ENCODE measurements at regions not wholly inside any gene's neighbourhood (a gene's known extent, or its start where the extent isn't known, plus 50 kb on each side); places are given as distances from the start of the nearest gene placed in this dataset.

DNA sequence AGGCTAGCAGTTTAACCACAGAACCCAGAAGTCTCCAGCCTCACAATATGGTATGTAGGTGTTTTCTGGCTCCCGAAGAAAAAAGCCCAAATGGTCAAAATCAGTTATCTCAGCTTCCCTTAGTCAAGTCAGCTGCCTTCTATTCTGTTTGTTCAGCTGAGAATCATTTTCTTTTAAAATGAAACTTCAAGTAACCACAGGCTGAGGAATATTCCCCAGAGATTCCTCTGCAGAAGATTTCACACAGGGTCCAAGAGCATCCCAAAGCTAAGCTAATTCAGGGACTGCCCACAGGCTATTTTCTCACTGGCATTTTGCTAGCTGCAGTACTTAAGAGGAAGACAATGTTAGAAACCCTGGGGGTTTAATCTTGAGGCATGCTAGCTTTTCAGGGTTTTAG, 977.0 kb upstream of the CHORDC1 start:
- Histone ChIP-seq H3K27me3 (ENCODE audit: control insufficient read depth in 1 of 2, insufficient read depth in 2 of 2, low read length in 2 of 2) (no peaks in the 10 kb centered on the region), H3K9ac (ENCODE audit: low read depth in 1 of 2, low read length in 2 of 2) (no peak overlapping the region), H3K4me3 (ENCODE audit: low read depth in 1 of 2, low read length in 2 of 2) (no peak overlapping the region), H3K4me1 (ENCODE audit: control insufficient read depth in 1 of 2, insufficient read depth in 2 of 2, low read length in 2 of 2) (no peaks in the 10 kb centered on the region), H3K36me3 (ENCODE audit: control insufficient read depth in 1 of 2, insufficient read depth in 2 of 2, low read length in 2 of 2) (no peaks in the 10 kb centered on the region), H3K9me3 (ENCODE audit: control insufficient read depth in 1 of 2, low read length in 2 of 2) (no peaks in the 10 kb centered on the region), H3K27ac (ENCODE audit: low read depth, low read length) (no peak overlapping the region)

DNA sequence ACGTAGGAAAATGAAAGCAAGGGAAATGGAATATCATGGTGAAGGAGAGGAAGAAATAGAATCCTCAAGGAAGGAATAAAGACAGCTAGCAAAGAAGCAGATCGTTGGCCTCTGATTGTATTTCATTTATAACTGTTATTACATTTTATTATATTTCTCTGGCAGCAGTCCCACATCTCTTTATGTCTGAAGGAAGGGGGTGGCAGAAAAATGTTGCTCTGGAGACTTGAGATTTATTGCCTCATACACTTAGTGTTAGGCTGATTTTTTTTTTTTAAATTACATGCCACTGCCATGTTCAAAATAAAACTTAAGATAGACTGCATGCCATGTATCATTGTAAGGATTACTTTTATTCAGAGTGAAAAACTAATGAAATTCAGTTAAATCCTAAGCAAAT, 971.7 kb upstream of the CHORDC1 start:
- H3K9me3 ChIP-seq (ENCODE audit: control insufficient read depth in 1 of 2, low read length in 2 of 2) = no peaks in the 10 kb centered on the region
- no peaks in the 10 kb centered on the region for H3K4me1 ChIP-seq (ENCODE audit: control insufficient read depth in 1 of 2, insufficient read depth in 2 of 2, low read length in 2 of 2)
- no peak overlapping the region for H3K9ac ChIP-seq (ENCODE audit: low read depth in 1 of 2, low read length in 2 of 2)
- H3K27me3 ChIP-seq (ENCODE audit: control insufficient read depth in 1 of 2, insufficient read depth in 2 of 2, low read length in 2 of 2) = no peaks in the 10 kb centered on the region
- H3K27ac ChIP-seq (ENCODE audit: low read depth, low read length) = no peak overlapping the region
- no peak overlapping the region for H3K4me3 ChIP-seq (ENCODE audit: low read depth in 1 of 2, low read length in 2 of 2)
- no peaks in the 10 kb centered on the region for H3K36me3 ChIP-seq (ENCODE audit: control insufficient read depth in 1 of 2, insufficient read depth in 2 of 2, low read length in 2 of 2)

DNA sequence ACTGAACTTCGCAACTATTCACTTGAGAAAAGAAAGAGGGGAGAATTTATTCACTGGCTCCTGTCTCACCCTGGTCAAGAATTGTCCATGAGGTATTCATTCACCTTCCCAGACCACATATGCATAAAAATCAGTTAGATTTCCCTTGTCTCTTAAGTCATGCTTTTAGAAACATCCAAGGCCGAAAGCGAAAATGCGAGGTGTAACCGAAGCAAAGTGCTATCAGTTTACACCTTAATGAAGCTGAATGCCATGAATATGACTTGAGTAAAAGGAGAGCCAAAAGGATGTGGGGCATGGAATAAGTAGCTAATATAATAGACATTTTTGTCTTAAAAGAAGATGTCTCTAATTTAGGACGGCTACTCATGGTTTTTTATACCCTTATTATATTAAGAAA, 965.6 kb upstream of the CHORDC1 start:
- H3K27ac ChIP-seq (ENCODE audit: low read depth, low read length) = no peak overlapping the region
- no peak overlapping the region for H3K9ac ChIP-seq (ENCODE audit: low read depth in 1 of 2, low read length in 2 of 2)
- H3K4me1 ChIP-seq (ENCODE audit: control insufficient read depth in 1 of 2, insufficient read depth in 2 of 2, low read length in 2 of 2) = no peaks in the 10 kb centered on the region
- H3K27me3 ChIP-seq (ENCODE audit: control insufficient read depth in 1 of 2, insufficient read depth in 2 of 2, low read length in 2 of 2) = no peaks in the 10 kb centered on the region
- no peaks in the 10 kb centered on the region for H3K9me3 ChIP-seq (ENCODE audit: control insufficient read depth in 1 of 2, low read length in 2 of 2)
- H3K36me3 ChIP-seq (ENCODE audit: control insufficient read depth in 1 of 2, insufficient read depth in 2 of 2, low read length in 2 of 2) = no peaks in the 10 kb centered on the region
- no peak overlapping the region for H3K4me3 ChIP-seq (ENCODE audit: low read depth in 1 of 2, low read length in 2 of 2)

DNA sequence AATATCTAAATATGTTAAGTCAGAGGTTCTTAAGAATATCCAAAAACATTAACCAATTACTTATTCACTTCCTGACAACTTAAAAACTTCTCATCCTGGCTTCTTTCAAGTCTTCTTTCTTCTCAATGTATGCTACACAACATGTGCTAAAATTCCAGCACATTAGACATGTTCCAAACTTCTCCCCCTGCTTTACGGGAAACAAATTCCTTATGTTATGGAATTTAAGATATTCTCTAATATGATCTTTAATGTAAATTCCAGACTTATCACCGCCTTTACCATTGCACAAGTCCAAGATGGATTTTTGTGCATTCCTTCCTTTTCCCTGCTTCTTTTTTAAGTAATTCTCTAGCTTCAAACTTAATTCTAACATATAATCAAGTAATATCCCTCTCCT, 964.5 kb upstream of the CHORDC1 start:
- Histone ChIP-seq H3K36me3 (ENCODE audit: control insufficient read depth in 1 of 2, insufficient read depth in 2 of 2, low read length in 2 of 2) (no peaks in the 10 kb centered on the region), H3K27ac (ENCODE audit: low read depth, low read length) (no peak overlapping the region), H3K9ac (ENCODE audit: low read depth in 1 of 2, low read length in 2 of 2) (no peak overlapping the region), H3K4me1 (ENCODE audit: control insufficient read depth in 1 of 2, insufficient read depth in 2 of 2, low read length in 2 of 2) (no peaks in the 10 kb centered on the region), H3K4me3 (ENCODE audit: low read depth in 1 of 2, low read length in 2 of 2) (no peak overlapping the region), H3K9me3 (ENCODE audit: control insufficient read depth in 1 of 2, low read length in 2 of 2) (no peaks in the 10 kb centered on the region), H3K27me3 (ENCODE audit: control insufficient read depth in 1 of 2, insufficient read depth in 2 of 2, low read length in 2 of 2) (no peaks in the 10 kb centered on the region)

DNA sequence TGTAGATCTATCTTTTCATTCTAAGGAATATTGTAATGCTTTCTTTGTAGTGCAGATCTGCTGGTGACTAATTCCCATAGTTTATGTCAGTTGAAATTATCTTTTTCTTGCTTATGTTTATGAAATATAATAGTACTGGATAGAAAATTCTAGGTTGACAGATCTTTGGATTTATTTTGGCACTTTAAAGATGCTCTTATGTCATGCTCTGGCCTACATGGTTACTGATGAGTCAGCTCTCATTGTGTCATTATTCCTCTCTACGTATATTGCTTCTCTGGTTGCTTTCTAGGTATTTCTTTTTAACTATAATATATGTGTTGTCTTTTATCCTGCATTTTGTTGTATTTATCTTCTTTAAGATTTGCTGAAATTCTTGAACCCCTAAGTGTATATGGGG, 955.5 kb upstream of the CHORDC1 start:
- H3K9me3 ChIP-seq (ENCODE audit: control insufficient read depth in 1 of 2, low read length in 2 of 2) = no peaks in the 10 kb centered on the region
- H3K9ac ChIP-seq (ENCODE audit: low read depth in 1 of 2, low read length in 2 of 2) = no peak overlapping the region

DNA sequence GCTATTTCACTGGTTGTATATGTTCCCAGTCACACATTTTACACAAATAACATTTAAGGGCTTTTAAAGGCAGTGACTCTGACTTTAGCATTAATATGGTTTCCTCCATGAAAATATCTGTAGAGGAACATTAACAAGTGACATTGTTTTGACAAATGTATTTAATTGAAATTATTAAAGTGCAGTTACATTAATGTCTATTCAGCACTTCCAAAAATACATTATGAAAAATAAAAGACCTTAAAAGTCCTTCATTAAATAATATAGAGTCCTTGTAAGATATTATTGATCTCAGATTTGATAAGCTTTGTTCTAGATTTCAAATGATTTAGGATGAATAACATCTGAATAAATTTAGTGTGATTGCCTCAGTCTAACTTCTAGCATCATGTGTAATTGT, 951.9 kb upstream of the CHORDC1 start:
- no peak overlapping the region for H3K4me3 ChIP-seq (ENCODE audit: low read depth in 1 of 2, low read length in 2 of 2)
- no peaks in the 10 kb centered on the region for H3K9me3 ChIP-seq (ENCODE audit: control insufficient read depth in 1 of 2, low read length in 2 of 2)
- no peaks in the 10 kb centered on the region for H3K36me3 ChIP-seq (ENCODE audit: control insufficient read depth in 1 of 2, insufficient read depth in 2 of 2, low read length in 2 of 2)
- no peak overlapping the region for H3K9ac ChIP-seq (ENCODE audit: low read depth in 1 of 2, low read length in 2 of 2)
- no peak overlapping the region for H3K27ac ChIP-seq (ENCODE audit: low read depth, low read length)
- H3K27me3 ChIP-seq (ENCODE audit: control insufficient read depth in 1 of 2, insufficient read depth in 2 of 2, low read length in 2 of 2) = no peaks in the 10 kb centered on the region
- no peaks in the 10 kb centered on the region for H3K4me1 ChIP-seq (ENCODE audit: control insufficient read depth in 1 of 2, insufficient read depth in 2 of 2, low read length in 2 of 2)

More for the DNA sequence above, 955.5 kb upstream of the CHORDC1 start:
- Histone ChIP-seq H3K36me3 (ENCODE audit: control insufficient read depth in 1 of 2, insufficient read depth in 2 of 2, low read length in 2 of 2) (no peaks in the 10 kb centered on the region), H3K27me3 (ENCODE audit: control insufficient read depth in 1 of 2, insufficient read depth in 2 of 2, low read length in 2 of 2) (no peaks in the 10 kb centered on the region), H3K4me3 (ENCODE audit: low read depth in 1 of 2, low read length in 2 of 2) (no peak overlapping the region), H3K4me1 (ENCODE audit: control insufficient read depth in 1 of 2, insufficient read depth in 2 of 2, low read length in 2 of 2) (no peaks in the 10 kb centered on the region), H3K27ac (ENCODE audit: low read depth, low read length) (no peak overlapping the region)

DNA sequence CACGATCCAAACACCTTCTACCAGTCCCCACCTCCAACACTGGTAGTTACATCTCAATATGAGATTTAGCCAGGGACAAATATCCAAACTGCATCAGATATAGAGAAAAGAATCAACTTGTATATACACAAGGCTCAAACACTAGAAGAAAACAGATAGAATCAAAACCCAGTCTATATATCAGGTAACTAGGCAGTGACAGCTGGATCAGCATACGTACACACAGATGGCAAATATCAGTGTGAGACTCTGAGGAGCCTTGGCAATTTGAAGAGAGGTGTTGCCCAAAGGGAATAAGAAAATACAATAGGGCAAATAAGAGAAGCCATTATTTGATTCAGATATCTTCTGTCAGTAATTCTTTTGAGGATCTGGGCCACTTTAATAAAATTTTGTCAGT, 951.3 kb upstream of the CHORDC1 start:
- Histone ChIP-seq H3K27me3 (ENCODE audit: control insufficient read depth in 1 of 2, insufficient read depth in 2 of 2, low read length in 2 of 2) (no peaks in the 10 kb centered on the region), H3K4me1 (ENCODE audit: control insufficient read depth in 1 of 2, insufficient read depth in 2 of 2, low read length in 2 of 2) (no peaks in the 10 kb centered on the region), H3K27ac (ENCODE audit: low read depth, low read length) (no peak overlapping the region), H3K36me3 (ENCODE audit: control insufficient read depth in 1 of 2, insufficient read depth in 2 of 2, low read length in 2 of 2) (no peaks in the 10 kb centered on the region), H3K4me3 (ENCODE audit: low read depth in 1 of 2, low read length in 2 of 2) (no peak overlapping the region), H3K9me3 (ENCODE audit: control insufficient read depth in 1 of 2, low read length in 2 of 2) (no peaks in the 10 kb centered on the region), H3K9ac (ENCODE audit: low read depth in 1 of 2, low read length in 2 of 2) (no peak overlapping the region)

DNA sequence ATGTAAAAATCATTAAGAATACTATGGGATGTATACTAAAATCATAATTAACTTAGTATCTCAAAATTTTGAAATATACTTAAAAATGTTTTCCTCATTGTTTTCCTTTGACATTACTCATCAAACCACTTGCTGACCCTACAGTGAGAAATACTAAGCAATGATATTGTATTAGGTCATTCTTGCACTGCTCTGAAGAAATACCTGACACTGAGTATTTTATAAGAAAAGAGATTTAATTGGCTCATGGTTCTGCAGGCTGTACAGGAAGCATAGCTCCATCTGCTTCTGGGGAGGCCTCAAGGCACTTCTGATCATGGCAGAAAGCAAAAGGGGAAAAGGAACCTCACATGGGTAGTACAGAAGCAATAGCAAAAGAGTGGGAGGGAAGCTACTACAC, 950.9 kb upstream of the CHORDC1 start:
- H3K9me3 ChIP-seq (ENCODE audit: control insufficient read depth in 1 of 2, low read length in 2 of 2) = no peaks in the 10 kb centered on the region
- H3K36me3 ChIP-seq (ENCODE audit: control insufficient read depth in 1 of 2, insufficient read depth in 2 of 2, low read length in 2 of 2) = no peaks in the 10 kb centered on the region
- no peak overlapping the region for H3K4me3 ChIP-seq (ENCODE audit: low read depth in 1 of 2, low read length in 2 of 2)
- H3K27ac ChIP-seq (ENCODE audit: low read depth, low read length) = no peak overlapping the region
- no peaks in the 10 kb centered on the region for H3K27me3 ChIP-seq (ENCODE audit: control insufficient read depth in 1 of 2, insufficient read depth in 2 of 2, low read length in 2 of 2)
- no peak overlapping the region for H3K9ac ChIP-seq (ENCODE audit: low read depth in 1 of 2, low read length in 2 of 2)
- no peaks in the 10 kb centered on the region for H3K4me1 ChIP-seq (ENCODE audit: control insufficient read depth in 1 of 2, insufficient read depth in 2 of 2, low read length in 2 of 2)

DNA sequence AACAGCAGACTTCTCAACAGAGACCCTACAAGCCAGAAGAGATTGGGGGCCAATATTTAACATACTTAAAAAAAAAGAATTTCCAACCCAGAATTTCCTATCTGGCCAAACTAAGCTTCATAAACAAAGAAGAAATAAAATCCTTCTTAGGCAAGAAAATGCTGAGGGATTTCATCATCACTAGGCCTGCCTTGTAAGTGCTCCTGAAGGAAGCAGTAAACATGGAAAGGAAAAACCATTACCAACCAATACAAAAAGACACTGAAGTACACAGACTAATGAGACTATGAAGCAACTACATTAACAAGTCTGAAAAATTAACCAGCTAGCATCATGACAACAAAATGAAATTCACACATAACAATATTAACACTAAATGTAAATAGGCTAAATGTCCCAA, 947.9 kb upstream of the CHORDC1 start:
- H3K36me3 ChIP-seq (ENCODE audit: control insufficient read depth in 1 of 2, insufficient read depth in 2 of 2, low read length in 2 of 2) = no peaks in the 10 kb centered on the region
- H3K9ac ChIP-seq (ENCODE audit: low read depth in 1 of 2, low read length in 2 of 2) = no peak overlapping the region
- H3K27ac ChIP-seq (ENCODE audit: low read depth, low read length) = no peak overlapping the region
- peaks cover 0 to 3% of the 10 kb centered on the region in 2 donors for H3K9me3 ChIP-seq (ENCODE audit: control insufficient read depth in 1 of 2, low read length in 2 of 2)
- no peaks in the 10 kb centered on the region for H3K27me3 ChIP-seq (ENCODE audit: control insufficient read depth in 1 of 2, insufficient read depth in 2 of 2, low read length in 2 of 2)
- H3K4me1 ChIP-seq (ENCODE audit: control insufficient read depth in 1 of 2, insufficient read depth in 2 of 2, low read length in 2 of 2) = no peaks in the 10 kb centered on the region
- H3K4me3 ChIP-seq (ENCODE audit: low read depth in 1 of 2, low read length in 2 of 2) = no peak overlapping the region

DNA sequence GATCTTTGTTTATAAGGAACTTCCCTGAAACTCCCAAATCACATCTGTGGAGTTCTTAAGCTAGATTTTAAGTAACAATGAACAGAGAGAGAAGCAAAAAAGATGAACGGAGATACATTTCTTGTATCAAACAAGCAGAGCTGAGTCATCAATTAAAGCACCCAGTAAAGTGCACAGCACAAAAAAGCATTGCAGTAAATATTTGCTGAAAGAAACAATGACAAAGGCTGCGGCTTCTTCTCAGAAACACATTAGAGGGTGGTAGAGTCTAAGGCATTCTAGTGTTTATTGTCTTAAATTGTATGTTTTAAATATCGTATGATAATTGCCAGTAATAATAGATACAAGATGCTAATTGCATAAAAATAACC, 941.6 kb upstream of the CHORDC1 start:
- peaks cover 0 to 3% of the 10 kb centered on the region in 2 donors for H3K9me3 ChIP-seq (ENCODE audit: control insufficient read depth in 1 of 2, low read length in 2 of 2)
- no peak overlapping the region for H3K27ac ChIP-seq (ENCODE audit: low read depth, low read length)
- H3K27me3 ChIP-seq (ENCODE audit: control insufficient read depth in 1 of 2, insufficient read depth in 2 of 2, low read length in 2 of 2) = no peaks in the 10 kb centered on the region
- H3K9ac ChIP-seq (ENCODE audit: low read depth in 1 of 2, low read length in 2 of 2) = no peak overlapping the region
- H3K4me3 ChIP-seq (ENCODE audit: low read depth in 1 of 2, low read length in 2 of 2) = no peak overlapping the region
- no peaks in the 10 kb centered on the region for H3K36me3 ChIP-seq (ENCODE audit: control insufficient read depth in 1 of 2, insufficient read depth in 2 of 2, low read length in 2 of 2)
- H3K4me1 ChIP-seq (ENCODE audit: control insufficient read depth in 1 of 2, insufficient read depth in 2 of 2, low read length in 2 of 2) = no peaks in the 10 kb centered on the region

All from duodenal mucosa (tissue), 2 donors.